Adrenal gland (tissue), 5 donors: ENCODE measurements at regions not wholly inside any gene's neighbourhood (a gene's known extent, or its start where the extent isn't known, plus 50 kb on each side); places are given as distances from the start of the nearest gene placed in this dataset.

Experiments
- POLR2A ChIP-seq, 2 donors: fragments of 450-650 bp; IDR thresholded peaks; one replicate each; pipeline ENCODE4 v1.6.1; 2017; ENCODE audit warnings: antibody characterized with exemption in 2 of 2, mild to moderate bottlenecking in 2 of 2, moderate library complexity in 1 of 2
- TF ChIP-seq, protein P1 (sequence below), 6 experiments: fragments of 450-650 bp in 4 of 6; fragments of 200-600 bp in 2 of 6; sonication (generic) in 1 of 6; IDR thresholded peaks; 1 replicate in 5 of 6; 2 replicates in 1 of 6; pipeline versions ENCODE4 v1.5.1 to v1.8.0; 2016 to 2021; ENCODE audit warnings: antibody characterized with exemption in 6 of 6, mild to moderate bottlenecking in 2 of 6, moderate library complexity in 1 of 6
- donor health status: DM: no; HTN: no; CAD: no.

DNA sequence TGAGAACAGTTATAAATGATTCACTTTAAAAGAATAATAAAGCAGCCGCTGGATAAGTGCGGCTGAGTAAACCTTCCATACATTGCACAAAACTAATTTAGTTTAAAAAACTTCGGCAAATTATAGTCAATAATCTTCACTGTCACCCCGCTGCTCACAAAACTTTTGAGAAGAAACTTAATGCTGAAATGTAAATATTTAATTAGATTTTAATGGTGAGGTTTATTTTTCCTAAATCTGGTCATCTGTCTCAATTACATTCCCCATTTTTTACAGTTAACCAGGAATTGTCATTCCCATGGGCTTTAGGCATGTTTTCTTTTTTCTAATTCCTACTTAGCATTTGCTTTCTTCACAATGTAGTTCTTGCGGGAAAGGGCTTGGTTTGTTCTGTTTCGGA is 169.8 kb downstream of the CAAP1 start:
- TF ChIP-seq, protein P1, sequence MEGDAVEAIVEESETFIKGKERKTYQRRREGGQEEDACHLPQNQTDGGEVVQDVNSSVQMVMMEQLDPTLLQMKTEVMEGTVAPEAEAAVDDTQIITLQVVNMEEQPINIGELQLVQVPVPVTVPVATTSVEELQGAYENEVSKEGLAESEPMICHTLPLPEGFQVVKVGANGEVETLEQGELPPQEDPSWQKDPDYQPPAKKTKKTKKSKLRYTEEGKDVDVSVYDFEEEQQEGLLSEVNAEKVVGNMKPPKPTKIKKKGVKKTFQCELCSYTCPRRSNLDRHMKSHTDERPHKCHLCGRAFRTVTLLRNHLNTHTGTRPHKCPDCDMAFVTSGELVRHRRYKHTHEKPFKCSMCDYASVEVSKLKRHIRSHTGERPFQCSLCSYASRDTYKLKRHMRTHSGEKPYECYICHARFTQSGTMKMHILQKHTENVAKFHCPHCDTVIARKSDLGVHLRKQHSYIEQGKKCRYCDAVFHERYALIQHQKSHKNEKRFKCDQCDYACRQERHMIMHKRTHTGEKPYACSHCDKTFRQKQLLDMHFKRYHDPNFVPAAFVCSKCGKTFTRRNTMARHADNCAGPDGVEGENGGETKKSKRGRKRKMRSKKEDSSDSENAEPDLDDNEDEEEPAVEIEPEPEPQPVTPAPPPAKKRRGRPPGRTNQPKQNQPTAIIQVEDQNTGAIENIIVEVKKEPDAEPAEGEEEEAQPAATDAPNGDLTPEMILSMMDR (IDR thresholded peaks at IDR 0.05): no peak
- TF ChIP-seq POLR2A (IDR thresholded peaks at IDR 0.05): no peak
